Osteocyte (in vitro differentiated cells): ENCODE measurements at regions not wholly inside any gene's neighbourhood (a gene's known extent, or its start where the extent isn't known, plus 50 kb on each side); places are given as distances from the start of the nearest gene placed in this dataset.

Source experiments
- DNase-seq: peaks from one replicate; pipeline ENCODE4 v3.0.0; 2021; ENCODE audit warnings: mixed read lengths; ENCODE audit not compliant: unreplicated experiment; ENCODE audit errors: extremely low spot score
- H3K27ac Mint-ChIP-seq: one replicate; pipeline ENCODE4 v1.8.0; 2021; ENCODE audit warnings: mild to moderate bottlenecking, mixed read lengths; ENCODE audit not compliant: unreplicated experiment
- H3K27me3 Mint-ChIP-seq: one replicate; pipeline ENCODE4 v1.8.0; 2021; ENCODE audit warnings: mixed read lengths; ENCODE audit not compliant: unreplicated experiment
- H3K36me3 Mint-ChIP-seq: one replicate; pipeline ENCODE4 v1.8.0; 2021; ENCODE audit warnings: mixed read lengths; ENCODE audit not compliant: unreplicated experiment
- H3K4me1 Mint-ChIP-seq: one replicate; pipeline ENCODE4 v1.8.0; 2021; ENCODE audit warnings: mixed read lengths; ENCODE audit not compliant: unreplicated experiment
- H3K4me3 Mint-ChIP-seq: one replicate; pipeline ENCODE4 v1.8.0; 2021; ENCODE audit warnings: mild to moderate bottlenecking, moderate library complexity, mixed read lengths; ENCODE audit not compliant: unreplicated experiment
- H3K9me3 Mint-ChIP-seq: one replicate; pipeline ENCODE4 v1.8.0; 2021; ENCODE audit warnings: mixed read lengths; ENCODE audit not compliant: unreplicated experiment
- CTCF ChIP-seq: fragments of 200-600 bp; sonication (generic); IDR thresholded peaks from 2 replicates; pipeline ENCODE4 v1.5.0; 2021; ENCODE audit warnings: antibody characterized with exemption, mild to moderate bottlenecking, moderate library complexity

GRCh38 chr13:107822006-107822405, 393.3 kb downstream of the LIG4 start:
- Mint-ChIP-seq H3K27ac (no peak overlapping the region), H3K4me3 (no peak overlapping the region), H3K9me3 (no peaks in the 10 kb centered on the region), H3K4me1 (no peaks in the 10 kb centered on the region), H3K36me3 (no peaks in the 10 kb centered on the region), H3K27me3 (no peaks in the 10 kb centered on the region)
- no peak for DNase-seq
- no peak for TF ChIP-seq CTCF

- no peaks in the 10 kb centered on the region for H3K4me1 Mint-ChIP-seq
- H3K27me3 Mint-ChIP-seq: no peaks in the 10 kb centered on the region
- no peak overlapping the region for H3K27ac Mint-ChIP-seq
- no peak for DNase-seq
- TF ChIP-seq CTCF: no peak
- no peak overlapping the region for H3K4me3 Mint-ChIP-seq
- no peaks in the 10 kb centered on the region for H3K36me3 Mint-ChIP-seq
- H3K9me3 Mint-ChIP-seq: no peaks in the 10 kb centered on the region
Measured at GRCh38 chr13:107821492-107821891, 393.8 kb downstream of the LIG4 start.

GRCh38 chr13:107819071-107819470, 396.3 kb downstream of the LIG4 start:
- Mint-ChIP-seq H3K9me3 (no peaks in the 10 kb centered on the region), H3K36me3 (no peaks in the 10 kb centered on the region), H3K4me1 (no peaks in the 10 kb centered on the region), H3K27me3 (no peaks in the 10 kb centered on the region), H3K27ac (no peak overlapping the region), H3K4me3 (no peak overlapping the region)
- no peak for DNase-seq
- TF ChIP-seq CTCF: no peak

- Mint-ChIP-seq H3K27me3 (no peaks in the 10 kb centered on the region), H3K27ac (no peak overlapping the region), H3K9me3 (no peaks in the 10 kb centered on the region), H3K36me3 (no peaks in the 10 kb centered on the region), H3K4me1 (no peaks in the 10 kb centered on the region), H3K4me3 (no peak overlapping the region)
- DNase-seq: no peak
- TF ChIP-seq CTCF: no peak
Measured at GRCh38 chr13:107817647-107818287, 397.6 kb downstream of the LIG4 start.

GRCh38 chr13:107812014-107812412, 403.3 kb downstream of the LIG4 start:
- no peak for TF ChIP-seq CTCF
- Mint-ChIP-seq H3K4me1 (peaks cover 6% of the 10 kb centered on the region), H3K36me3 (no peaks in the 10 kb centered on the region), H3K27me3 (no peaks in the 10 kb centered on the region), H3K9me3 (no peaks in the 10 kb centered on the region), H3K4me3 (no peak overlapping the region), H3K27ac (no peak overlapping the region)
- no peak for DNase-seq
